Liver (tissue), 3 donors: ENCODE measurements at regions not wholly inside any gene's neighbourhood (a gene's known extent, or its start where the extent isn't known, plus 50 kb on each side); places are given as distances from the start of the nearest gene placed in this dataset.

Experiments used
- GABPA ChIP-seq, 2 donors: IDR thresholded peaks in 1 of 2; conservative IDR thresholded peaks in 1 of 2; 2 replicates each; pipeline ENCODE4 v1.6.1; 2016; ENCODE audit warnings: antibody characterized with exemption in 2 of 2, mild to moderate bottlenecking in 1 of 2, moderate library complexity in 1 of 2
- JUND ChIP-seq, 2 donors: IDR thresholded peaks; 2 replicates each; pipeline ENCODE4 v1.6.1; 2016; ENCODE audit warnings: antibody characterized with exemption in 2 of 2
- RAD21 ChIP-seq, 2 donors: IDR thresholded peaks; 2 replicates each; pipeline ENCODE4 v1.6.1; 2016; ENCODE audit warnings: antibody characterized with exemption in 2 of 2, mild to moderate bottlenecking in 2 of 2
- TAF1 ChIP-seq: conservative IDR thresholded peaks from 2 replicates; pipeline ENCODE4 v1.6.1; 2016; ENCODE audit warnings: antibody characterized with exemption, mild to moderate bottlenecking
- YY1 ChIP-seq: IDR thresholded peaks from 2 replicates; pipeline ENCODE4 v1.6.1; 2016; ENCODE audit warnings: antibody characterized with exemption, mild to moderate bottlenecking
- TF ChIP-seq, protein P1 (sequence below): fragments of 150-350 bp; IDR thresholded peaks from 2 replicates; pipeline ENCODE4 v1.5.1; 2017; ENCODE audit warnings: improper control_type of control experiment, low read depth, low read length; ENCODE audit not compliant: missing input control
- TF ChIP-seq, protein P2 (sequence below): IDR thresholded peaks from 2 replicates; pipeline ENCODE4 v1.6.1; 2016; ENCODE audit warnings: antibody characterized with exemption, mild to moderate bottlenecking
- TF ChIP-seq, protein P3 (sequence below): IDR thresholded peaks from 2 replicates; pipeline ENCODE4 v1.6.1; 2016; ENCODE audit warnings: antibody characterized with exemption
- TF ChIP-seq, protein P4 (sequence below): IDR thresholded peaks from 2 replicates; pipeline ENCODE4 v1.6.1; 2016; ENCODE audit warnings: antibody characterized with exemption
- donor health status: healthy.
- donor health status: healthy.

DNA sequence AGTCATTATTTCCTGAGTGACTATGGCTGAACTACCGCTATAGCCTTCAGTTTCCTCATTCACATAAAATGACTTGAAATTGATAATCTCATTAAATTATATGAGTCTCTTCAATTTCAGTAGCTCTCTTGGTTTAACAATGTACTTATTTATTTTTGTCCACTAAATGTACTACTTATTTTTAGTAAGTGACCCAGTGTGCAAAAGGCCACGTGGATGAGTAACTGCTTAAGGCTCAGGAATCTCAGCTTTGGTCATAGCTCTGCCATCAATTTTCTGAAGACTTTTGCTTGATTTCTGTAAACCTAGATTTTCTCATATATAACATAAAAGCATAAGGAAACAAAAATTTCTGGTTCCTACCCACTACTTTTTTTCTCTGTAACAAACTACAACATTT lies 1132.9 kb upstream of the CDH8 start:
- TF ChIP-seq TAF1 (no peak), GABPA (IDR thresholded peaks at IDR 0.05 in 1 of 2, conservative IDR thresholded peaks at IDR 0.05 in 1 of 2) (no peak), YY1 (no peak), RAD21 (IDR thresholded peaks at IDR 0.05) (no peak), JUND (IDR thresholded peaks at IDR 0.05) (no peak)
- TF ChIP-seq, protein P1, sequence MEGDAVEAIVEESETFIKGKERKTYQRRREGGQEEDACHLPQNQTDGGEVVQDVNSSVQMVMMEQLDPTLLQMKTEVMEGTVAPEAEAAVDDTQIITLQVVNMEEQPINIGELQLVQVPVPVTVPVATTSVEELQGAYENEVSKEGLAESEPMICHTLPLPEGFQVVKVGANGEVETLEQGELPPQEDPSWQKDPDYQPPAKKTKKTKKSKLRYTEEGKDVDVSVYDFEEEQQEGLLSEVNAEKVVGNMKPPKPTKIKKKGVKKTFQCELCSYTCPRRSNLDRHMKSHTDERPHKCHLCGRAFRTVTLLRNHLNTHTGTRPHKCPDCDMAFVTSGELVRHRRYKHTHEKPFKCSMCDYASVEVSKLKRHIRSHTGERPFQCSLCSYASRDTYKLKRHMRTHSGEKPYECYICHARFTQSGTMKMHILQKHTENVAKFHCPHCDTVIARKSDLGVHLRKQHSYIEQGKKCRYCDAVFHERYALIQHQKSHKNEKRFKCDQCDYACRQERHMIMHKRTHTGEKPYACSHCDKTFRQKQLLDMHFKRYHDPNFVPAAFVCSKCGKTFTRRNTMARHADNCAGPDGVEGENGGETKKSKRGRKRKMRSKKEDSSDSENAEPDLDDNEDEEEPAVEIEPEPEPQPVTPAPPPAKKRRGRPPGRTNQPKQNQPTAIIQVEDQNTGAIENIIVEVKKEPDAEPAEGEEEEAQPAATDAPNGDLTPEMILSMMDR: no peak
- TF ChIP-seq, protein P2, sequence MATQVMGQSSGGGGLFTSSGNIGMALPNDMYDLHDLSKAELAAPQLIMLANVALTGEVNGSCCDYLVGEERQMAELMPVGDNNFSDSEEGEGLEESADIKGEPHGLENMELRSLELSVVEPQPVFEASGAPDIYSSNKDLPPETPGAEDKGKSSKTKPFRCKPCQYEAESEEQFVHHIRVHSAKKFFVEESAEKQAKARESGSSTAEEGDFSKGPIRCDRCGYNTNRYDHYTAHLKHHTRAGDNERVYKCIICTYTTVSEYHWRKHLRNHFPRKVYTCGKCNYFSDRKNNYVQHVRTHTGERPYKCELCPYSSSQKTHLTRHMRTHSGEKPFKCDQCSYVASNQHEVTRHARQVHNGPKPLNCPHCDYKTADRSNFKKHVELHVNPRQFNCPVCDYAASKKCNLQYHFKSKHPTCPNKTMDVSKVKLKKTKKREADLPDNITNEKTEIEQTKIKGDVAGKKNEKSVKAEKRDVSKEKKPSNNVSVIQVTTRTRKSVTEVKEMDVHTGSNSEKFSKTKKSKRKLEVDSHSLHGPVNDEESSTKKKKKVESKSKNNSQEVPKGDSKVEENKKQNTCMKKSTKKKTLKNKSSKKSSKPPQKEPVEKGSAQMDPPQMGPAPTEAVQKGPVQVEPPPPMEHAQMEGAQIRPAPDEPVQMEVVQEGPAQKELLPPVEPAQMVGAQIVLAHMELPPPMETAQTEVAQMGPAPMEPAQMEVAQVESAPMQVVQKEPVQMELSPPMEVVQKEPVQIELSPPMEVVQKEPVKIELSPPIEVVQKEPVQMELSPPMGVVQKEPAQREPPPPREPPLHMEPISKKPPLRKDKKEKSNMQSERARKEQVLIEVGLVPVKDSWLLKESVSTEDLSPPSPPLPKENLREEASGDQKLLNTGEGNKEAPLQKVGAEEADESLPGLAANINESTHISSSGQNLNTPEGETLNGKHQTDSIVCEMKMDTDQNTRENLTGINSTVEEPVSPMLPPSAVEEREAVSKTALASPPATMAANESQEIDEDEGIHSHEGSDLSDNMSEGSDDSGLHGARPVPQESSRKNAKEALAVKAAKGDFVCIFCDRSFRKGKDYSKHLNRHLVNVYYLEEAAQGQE: no peak
- TF ChIP-seq, protein P3, sequence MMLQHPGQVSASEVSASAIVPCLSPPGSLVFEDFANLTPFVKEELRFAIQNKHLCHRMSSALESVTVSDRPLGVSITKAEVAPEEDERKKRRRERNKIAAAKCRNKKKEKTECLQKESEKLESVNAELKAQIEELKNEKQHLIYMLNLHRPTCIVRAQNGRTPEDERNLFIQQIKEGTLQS: no peak
- TF ChIP-seq, protein P4, sequence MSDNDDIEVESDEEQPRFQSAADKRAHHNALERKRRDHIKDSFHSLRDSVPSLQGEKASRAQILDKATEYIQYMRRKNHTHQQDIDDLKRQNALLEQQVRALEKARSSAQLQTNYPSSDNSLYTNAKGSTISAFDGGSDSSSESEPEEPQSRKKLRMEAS: no peak
